ENCODE measurements at regions not wholly inside any gene's neighbourhood (a gene's known extent, or its start where the extent isn't known, plus 50 kb on each side); places are given as distances from the start of the nearest gene placed in this dataset.

DNA sequence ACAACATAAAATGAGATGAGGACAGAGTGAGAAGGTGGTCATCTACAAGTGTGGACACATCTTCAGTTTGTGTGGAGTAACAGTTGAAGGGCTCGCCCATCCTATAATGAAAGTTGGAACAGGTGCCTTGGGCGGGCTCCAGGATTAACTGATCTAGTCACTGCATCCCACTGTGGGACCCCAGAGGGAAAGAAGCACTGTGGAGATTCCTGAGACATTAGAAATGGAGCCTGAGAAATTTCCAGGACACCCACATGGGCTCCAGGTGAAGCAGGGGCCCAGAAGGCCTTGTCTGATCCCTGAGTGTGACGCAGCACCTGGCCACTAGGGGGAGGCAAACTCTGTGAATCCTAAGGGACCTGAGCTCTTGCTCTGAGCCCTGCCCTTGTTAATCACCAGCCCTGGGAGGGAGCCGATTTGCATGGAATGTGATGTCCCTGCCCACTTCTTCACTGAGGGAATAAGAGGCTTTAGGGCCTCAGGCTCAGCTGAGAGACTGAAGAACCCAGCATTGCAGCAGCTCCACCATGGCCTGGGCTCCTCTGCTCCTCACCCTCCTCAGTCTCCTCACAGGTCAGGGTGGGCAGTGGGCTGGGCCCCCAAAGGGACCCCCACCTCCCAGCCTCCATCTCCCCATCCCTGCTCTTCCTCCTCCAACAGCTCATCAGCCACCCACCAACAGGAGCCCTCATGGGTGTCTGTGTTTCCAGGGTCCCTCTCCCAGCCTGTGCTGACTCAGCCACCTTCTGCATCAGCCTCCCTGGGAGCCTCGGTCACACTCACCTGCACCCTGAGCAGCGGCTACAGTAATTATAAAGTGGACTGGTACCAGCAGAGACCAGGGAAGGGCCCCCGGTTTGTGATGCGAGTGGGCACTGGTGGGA is 98.4 kb downstream of the VPREB1 start (continued):
- TF ChIP-seq, protein P1, sequence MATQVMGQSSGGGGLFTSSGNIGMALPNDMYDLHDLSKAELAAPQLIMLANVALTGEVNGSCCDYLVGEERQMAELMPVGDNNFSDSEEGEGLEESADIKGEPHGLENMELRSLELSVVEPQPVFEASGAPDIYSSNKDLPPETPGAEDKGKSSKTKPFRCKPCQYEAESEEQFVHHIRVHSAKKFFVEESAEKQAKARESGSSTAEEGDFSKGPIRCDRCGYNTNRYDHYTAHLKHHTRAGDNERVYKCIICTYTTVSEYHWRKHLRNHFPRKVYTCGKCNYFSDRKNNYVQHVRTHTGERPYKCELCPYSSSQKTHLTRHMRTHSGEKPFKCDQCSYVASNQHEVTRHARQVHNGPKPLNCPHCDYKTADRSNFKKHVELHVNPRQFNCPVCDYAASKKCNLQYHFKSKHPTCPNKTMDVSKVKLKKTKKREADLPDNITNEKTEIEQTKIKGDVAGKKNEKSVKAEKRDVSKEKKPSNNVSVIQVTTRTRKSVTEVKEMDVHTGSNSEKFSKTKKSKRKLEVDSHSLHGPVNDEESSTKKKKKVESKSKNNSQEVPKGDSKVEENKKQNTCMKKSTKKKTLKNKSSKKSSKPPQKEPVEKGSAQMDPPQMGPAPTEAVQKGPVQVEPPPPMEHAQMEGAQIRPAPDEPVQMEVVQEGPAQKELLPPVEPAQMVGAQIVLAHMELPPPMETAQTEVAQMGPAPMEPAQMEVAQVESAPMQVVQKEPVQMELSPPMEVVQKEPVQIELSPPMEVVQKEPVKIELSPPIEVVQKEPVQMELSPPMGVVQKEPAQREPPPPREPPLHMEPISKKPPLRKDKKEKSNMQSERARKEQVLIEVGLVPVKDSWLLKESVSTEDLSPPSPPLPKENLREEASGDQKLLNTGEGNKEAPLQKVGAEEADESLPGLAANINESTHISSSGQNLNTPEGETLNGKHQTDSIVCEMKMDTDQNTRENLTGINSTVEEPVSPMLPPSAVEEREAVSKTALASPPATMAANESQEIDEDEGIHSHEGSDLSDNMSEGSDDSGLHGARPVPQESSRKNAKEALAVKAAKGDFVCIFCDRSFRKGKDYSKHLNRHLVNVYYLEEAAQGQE (IDR thresholded peaks at IDR 0.05; ENCODE audit: borderline replicate concordance) = peak; percentile 66; the same call in 1 of the 2 replicates
- TF ChIP-seq, protein P1 (CRISPR knock-in tag; IDR thresholded peaks at IDR 0.05; ENCODE audit: low read depth) = no peak; the same call in none of the 2 replicates
- TF ChIP-seq, protein P2, sequence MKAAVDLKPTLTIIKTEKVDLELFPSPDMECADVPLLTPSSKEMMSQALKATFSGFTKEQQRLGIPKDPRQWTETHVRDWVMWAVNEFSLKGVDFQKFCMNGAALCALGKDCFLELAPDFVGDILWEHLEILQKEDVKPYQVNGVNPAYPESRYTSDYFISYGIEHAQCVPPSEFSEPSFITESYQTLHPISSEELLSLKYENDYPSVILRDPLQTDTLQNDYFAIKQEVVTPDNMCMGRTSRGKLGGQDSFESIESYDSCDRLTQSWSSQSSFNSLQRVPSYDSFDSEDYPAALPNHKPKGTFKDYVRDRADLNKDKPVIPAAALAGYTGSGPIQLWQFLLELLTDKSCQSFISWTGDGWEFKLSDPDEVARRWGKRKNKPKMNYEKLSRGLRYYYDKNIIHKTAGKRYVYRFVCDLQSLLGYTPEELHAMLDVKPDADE (conservative IDR thresholded peaks at IDR 0.05; ENCODE audit: control insufficient read depth, low read depth, low read length) = peak; percentile 29; the same call in 1 of the 2 replicates
- TF ChIP-seq ARHGAP35 (IDR thresholded peaks at IDR 0.05; ENCODE audit: partially characterized antibody) (no peak), MYC (IDR thresholded peaks at IDR 0.05; ENCODE audit: low read depth, low read length) (0 out of 2 replicates have a peak, but pooled peaks have one; percentile 41), MYC (CRISPR knock-in tag; IDR thresholded peaks at IDR 0.05; ENCODE audit: borderline replicate concordance, low read depth) (no peak), ZFP1 (CRISPR knock-in tag; IDR thresholded peaks at IDR 0.05) (peak; percentile 72), EHMT2 (IDR thresholded peaks at IDR 0.05) (no peak), ZNF354B (CRISPR knock-in tag; IDR thresholded peaks at IDR 0.05) (peak; percentile 58; the same call in 1 of the 2 replicates), NFE2L1 (tag; IDR thresholded peaks at IDR 0.05; ENCODE audit: borderline replicate concordance, low read depth) (no peak), HDAC2 (IDR thresholded peaks at IDR 0.05) (no peak), YY1 (IDR thresholded peaks at IDR 0.05; ENCODE audit: borderline replicate concordance in 1 of 3, control insufficient read depth in 1 of 3, extremely low read depth in 1 of 3, insufficient read depth in 3 of 3, insufficient read length in 1 of 3, insufficient replicate concordance in 2 of 3, low read depth in 1 of 3, low read length in 2 of 3) (peak in 1 of 3 experiments; percentile 1), SMAD2 (IDR thresholded peaks at IDR 0.05; ENCODE audit: low read depth, low read length) (0 out of 2 replicates have a peak, but pooled peaks have one; percentile 51), MEF2D (tag; conservative IDR thresholded peaks at IDR 0.05; ENCODE audit: low read depth) (no peak)
- TF ChIP-seq, protein P3, sequence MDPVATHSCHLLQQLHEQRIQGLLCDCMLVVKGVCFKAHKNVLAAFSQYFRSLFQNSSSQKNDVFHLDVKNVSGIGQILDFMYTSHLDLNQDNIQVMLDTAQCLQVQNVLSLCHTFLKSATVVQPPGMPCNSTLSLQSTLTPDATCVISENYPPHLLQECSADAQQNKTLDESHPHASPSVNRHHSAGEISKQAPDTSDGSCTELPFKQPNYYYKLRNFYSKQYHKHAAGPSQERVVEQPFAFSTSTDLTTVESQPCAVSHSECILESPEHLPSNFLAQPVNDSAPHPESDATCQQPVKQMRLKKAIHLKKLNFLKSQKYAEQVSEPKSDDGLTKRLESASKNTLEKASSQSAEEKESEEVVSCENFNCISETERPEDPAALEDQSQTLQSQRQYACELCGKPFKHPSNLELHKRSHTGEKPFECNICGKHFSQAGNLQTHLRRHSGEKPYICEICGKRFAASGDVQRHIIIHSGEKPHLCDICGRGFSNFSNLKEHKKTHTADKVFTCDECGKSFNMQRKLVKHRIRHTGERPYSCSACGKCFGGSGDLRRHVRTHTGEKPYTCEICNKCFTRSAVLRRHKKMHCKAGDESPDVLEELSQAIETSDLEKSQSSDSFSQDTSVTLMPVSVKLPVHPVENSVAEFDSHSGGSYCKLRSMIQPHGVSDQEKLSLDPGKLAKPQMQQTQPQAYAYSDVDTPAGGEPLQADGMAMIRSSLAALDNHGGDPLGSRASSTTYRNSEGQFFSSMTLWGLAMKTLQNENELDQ (CRISPR knock-in tag; IDR thresholded peaks at IDR 0.05; ENCODE audit: borderline replicate concordance) = peak; percentile 92; the same call in 1 of the 2 replicates
